SU-DHL-6 (cell line): ENCODE measurements at regions not wholly inside any gene's neighbourhood (a gene's known extent, or its start where the extent isn't known, plus 50 kb on each side); places are given as distances from the start of the nearest gene placed in this dataset.

Experiments
- H2AFZ ChIP-seq: fragments of 200-600 bp; sonication (generic); 2 replicates; pipeline ENCODE4 v1.6.1; 2014; ENCODE audit warnings: low read depth, mild to moderate bottlenecking, moderate library complexity, mixed read lengths, antibody characterized with exemption, low read length; ENCODE audit not compliant: severe bottlenecking
- H3F3A ChIP-seq: fragments of 200-600 bp; shearing (Covaris generic); 2 replicates; pipeline ENCODE4 v1.6.0; 2016; ENCODE audit warnings: antibody characterized with exemption, mild to moderate bottlenecking; ENCODE audit not compliant: insufficient read depth
- H3K27ac ChIP-seq: fragments of 200-600 bp; sonication (generic); 2 replicates; pipeline ENCODE4 v1.5.1; 2016; ENCODE audit warnings: low read depth, mild to moderate bottlenecking, low read length, moderate library complexity, mixed read lengths
- H3K27me3 ChIP-seq: fragments of 200-600 bp; sonication (generic), shearing (Covaris generic); 2 replicates; pipeline ENCODE4 v1.6.0; 2014; ENCODE audit warnings: mild to moderate bottlenecking, low read length
- H3K36me3 ChIP-seq: fragments of 200-600 bp; sonication (generic); 2 replicates; pipeline ENCODE4 v1.6.1; 2014; ENCODE audit warnings: mild to moderate bottlenecking, low read length, mixed read lengths
- H3K4me2 ChIP-seq: fragments of 300-600, 200-600 bp; shearing (Covaris generic), sonication (generic); 2 replicates; pipeline ENCODE4 v1.6.0; 2014; ENCODE audit warnings: low read length, low read depth, mild to moderate bottlenecking; ENCODE audit not compliant: poor library complexity, severe bottlenecking
- H3K4me3 ChIP-seq: fragments of 200-600 bp; sonication (generic); 2 replicates; pipeline ENCODE4 v1.5.1; 2014; ENCODE audit warnings: antibody characterized with exemption, low read length, mild to moderate bottlenecking, mixed read lengths; ENCODE audit not compliant: insufficient read depth, poor library complexity, severe bottlenecking
- H3K79me2 ChIP-seq: fragments of 200-600 bp; sonication (generic); 2 replicates; pipeline ENCODE4 v1.6.1; 2014; ENCODE audit warnings: mild to moderate bottlenecking, low read length, moderate library complexity; ENCODE audit not compliant: insufficient read depth
- H3K9ac ChIP-seq: fragments of 200-600 bp; sonication (generic); 2 replicates; pipeline ENCODE4 v1.7.0; 2014; ENCODE audit warnings: mild to moderate bottlenecking, low read length
- H3K9me2 ChIP-seq: fragments of 200-600 bp; sonication (generic); replicated peaks from 2 replicates; pipeline ENCODE4 v1.6.1; 2014; ENCODE audit warnings: low read length; ENCODE audit not compliant: insufficient read depth
- H3K9me3 ChIP-seq: fragments of 200-600 bp; sonication (generic); 2 replicates; pipeline ENCODE4 v1.6.1; 2014; ENCODE audit warnings: low read length, mixed read lengths; ENCODE audit not compliant: insufficient read depth
- H4K20me1 ChIP-seq: fragments of 200-600 bp; sonication (generic); 2 replicates; pipeline ENCODE4 v1.6.1; 2014; ENCODE audit warnings: low read depth, mild to moderate bottlenecking, antibody characterized with exemption, low read length, moderate library complexity, mixed read lengths
- CTCF ChIP-seq: fragments of 200-600 bp; sonication (generic); IDR thresholded peaks from one replicate; pipeline ENCODE4 v1.5.1; 2017; ENCODE audit warnings: antibody characterized with exemption, mild to moderate bottlenecking, low read length, moderate library complexity; ENCODE audit not compliant: insufficient read depth, poor library complexity, severe bottlenecking
- EZH2phosphoT487 ChIP-seq: fragments of 200-600 bp; sonication (generic), shearing (Covaris generic); conservative IDR thresholded peaks from 2 replicates; pipeline ENCODE4 v1.6.1; 2018; ENCODE audit warnings: mild to moderate bottlenecking, antibody characterized with exemption, low read length, moderate library complexity, mixed read lengths

GRCh38 chr1:233728721-233729120, 114.8 kb downstream of the KCNK1 start:
- no peak overlapping the region for H3K9ac ChIP-seq
- H3K9me2 ChIP-seq, result no peaks in the 10 kb centered on the region
- no peaks in the 10 kb centered on the region for H3K9me3 ChIP-seq
- no peak overlapping the region for H2AFZ ChIP-seq
- no peaks in the 10 kb centered on the region for H3F3A ChIP-seq
- H3K4me3 ChIP-seq, result no peak overlapping the region
- H3K4me2 ChIP-seq, result no peak overlapping the region
- H3K27me3 ChIP-seq, result no peaks in the 10 kb centered on the region
- TF ChIP-seq EZH2phosphoT487 (no peak), CTCF (no peak)
- H3K27ac ChIP-seq, result no peak overlapping the region
- H3K79me2 ChIP-seq, result no peaks in the 10 kb centered on the region
- H3K36me3 ChIP-seq, result no peaks in the 10 kb centered on the region
- H4K20me1 ChIP-seq, result no peaks in the 10 kb centered on the region

DNA sequence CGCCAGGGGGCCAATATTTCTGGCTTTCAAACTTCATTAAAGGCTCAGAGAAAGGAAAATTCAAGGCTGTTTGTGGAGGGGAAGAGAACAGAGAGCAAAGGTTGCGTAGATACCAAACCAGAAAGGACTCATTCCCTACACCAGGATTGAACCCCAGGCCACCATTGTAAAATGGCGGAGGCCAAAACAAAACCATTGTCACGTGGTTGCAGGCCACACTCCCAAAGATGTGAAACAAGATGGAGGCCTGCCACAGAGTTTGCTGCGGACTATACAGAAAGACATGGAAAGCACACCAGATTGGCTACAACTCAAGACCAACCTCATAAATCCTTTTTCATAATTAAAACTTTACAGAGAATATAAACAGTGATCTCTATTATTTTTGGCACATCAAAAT, 116.5 kb downstream of the KCNK1 start:
- Histone ChIP-seq H3K4me2 (no peak overlapping the region), H3K9me3 (no peaks in the 10 kb centered on the region), H2AFZ (no peak overlapping the region), H3K27me3 (no peaks in the 10 kb centered on the region), H3F3A (no peaks in the 10 kb centered on the region), H3K79me2 (no peaks in the 10 kb centered on the region), H3K9ac (no peak overlapping the region), H4K20me1 (no peaks in the 10 kb centered on the region), H3K9me2 (no peaks in the 10 kb centered on the region), H3K4me3 (no peak overlapping the region), H3K36me3 (no peaks in the 10 kb centered on the region), H3K27ac (no peak overlapping the region)
- TF ChIP-seq EZH2phosphoT487, result no peak
- no peak for TF ChIP-seq CTCF

DNA sequence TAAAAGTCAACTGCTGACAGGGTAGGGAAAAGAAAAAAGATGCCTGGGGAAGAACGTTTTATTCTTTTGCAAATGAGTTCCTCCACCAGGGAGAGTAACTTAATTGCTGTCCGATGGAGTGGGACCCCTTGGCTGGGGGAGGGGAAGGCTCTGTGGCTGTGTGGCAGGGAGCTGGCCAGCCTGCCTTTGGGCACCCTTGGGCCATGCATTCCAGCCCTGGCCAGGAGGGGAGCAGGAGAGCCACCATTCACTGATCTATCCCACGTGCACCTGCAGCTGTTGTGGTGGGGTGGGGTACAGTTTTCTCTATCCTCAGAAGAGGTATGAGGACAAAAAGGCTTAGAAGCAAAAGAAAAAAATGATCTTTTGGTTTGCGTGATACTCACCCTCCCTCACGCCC, 116.9 kb downstream of the KCNK1 start:
- H3K4me2 ChIP-seq, result no peak overlapping the region
- H3K79me2 ChIP-seq, result no peaks in the 10 kb centered on the region
- no peaks in the 10 kb centered on the region for H4K20me1 ChIP-seq
- no peaks in the 10 kb centered on the region for H3K9me2 ChIP-seq
- no peak overlapping the region for H3K27ac ChIP-seq
- TF ChIP-seq CTCF (no peak), EZH2phosphoT487 (no peak)
- no peaks in the 10 kb centered on the region for H3K9me3 ChIP-seq
- no peaks in the 10 kb centered on the region for H3K27me3 ChIP-seq
- no peaks in the 10 kb centered on the region for H3K36me3 ChIP-seq
- no peaks in the 10 kb centered on the region for H3F3A ChIP-seq
- no peak overlapping the region for H2AFZ ChIP-seq
- no peak overlapping the region for H3K4me3 ChIP-seq
- no peak overlapping the region for H3K9ac ChIP-seq

DNA sequence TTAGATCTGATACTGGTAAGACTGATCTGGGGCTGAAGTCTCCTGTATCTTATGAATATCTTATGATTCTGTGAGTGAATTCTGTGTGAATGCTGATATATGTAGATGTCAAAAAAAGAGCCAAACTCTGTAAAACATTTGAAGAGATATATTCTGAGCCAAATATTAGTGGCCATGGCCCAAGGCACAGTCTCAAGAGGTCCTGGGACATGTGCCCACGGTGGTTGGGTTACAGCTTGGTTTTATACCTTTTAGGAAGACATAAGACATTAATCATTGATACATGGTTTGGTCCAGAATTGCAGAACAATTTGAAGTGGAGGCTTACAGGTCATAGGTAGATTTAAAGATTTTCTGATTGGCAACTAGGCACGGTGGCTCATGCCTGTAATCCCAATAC, 118.3 kb downstream of the KCNK1 start:
- Histone ChIP-seq H3K27ac (no peak overlapping the region), H2AFZ (no peak overlapping the region), H4K20me1 (no peaks in the 10 kb centered on the region), H3K36me3 (no peaks in the 10 kb centered on the region), H3K79me2 (no peaks in the 10 kb centered on the region), H3K4me2 (no peak overlapping the region), H3K9me3 (no peaks in the 10 kb centered on the region), H3K4me3 (no peak overlapping the region), H3K9ac (no peak overlapping the region), H3F3A (no peaks in the 10 kb centered on the region), H3K27me3 (no peaks in the 10 kb centered on the region), H3K9me2 (no peaks in the 10 kb centered on the region)
- TF ChIP-seq CTCF, result no peak
- no peak for TF ChIP-seq EZH2phosphoT487
